Stimulated activated CD4-positive, alpha-beta T cell treated with anti-CD3 and anti-CD28 coated beads, Interleukin-12 subunit alpha, Interleukin-12 subunit beta, amount 100 ng/mL, for 4 hours (primary cell): ENCODE measurements at regions not wholly inside any gene's neighbourhood (a gene's known extent, or its start where the extent isn't known, plus 50 kb on each side); places are given as distances from the start of the nearest gene placed in this dataset.

Experiments
- DNase-seq: peaks from one replicate; pipeline ENCODE4 v3.0.0-alpha.2; 2020

- no peak for DNase-seq
Observed at GRCh38 chr5:68408345-68408871, 192.9 kb downstream of the PIK3R1 start.

- DNase-seq, result no peak
Observed at GRCh38 chr5:68409259-68409658, 193.7 kb downstream of the PIK3R1 start.

- no peak for DNase-seq
Observed at GRCh38 chr5:68411161-68411560, 195.6 kb downstream of the PIK3R1 start.

- DNase-seq, result no peak
Observed at GRCh38 chr5:68415177-68416085, 199.9 kb downstream of the PIK3R1 start.

GRCh38 chr5:68416714-68417113 lies 201.2 kb downstream of the PIK3R1 start:
- no peak for DNase-seq

- no peak for DNase-seq
Observed at GRCh38 chr5:68418201-68418600, 202.6 kb downstream of the PIK3R1 start.

- no peak for DNase-seq
Observed at GRCh38 chr5:68418680-68419079, 203.1 kb downstream of the PIK3R1 start.

- no peak for DNase-seq
Observed at GRCh38 chr5:68419081-68419636, 203.6 kb downstream of the PIK3R1 start.

GRCh38 chr5:68419637-68420452 lies 204.3 kb downstream of the PIK3R1 start:
- DNase-seq, result no peak

- DNase-seq, result no peak
Observed at GRCh38 chr5:68420476-68421344, 205.2 kb downstream of the PIK3R1 start.

GRCh38 chr5:68421485-68422220 lies 206.1 kb downstream of the PIK3R1 start:
- no peak for DNase-seq

- DNase-seq, result no peak
Observed at GRCh38 chr5:68423154-68423811, 207.7 kb downstream of the PIK3R1 start.

GRCh38 chr5:68424799-68425537 lies 209.4 kb downstream of the PIK3R1 start:
- DNase-seq, result no peak

GRCh38 chr5:68426586-68426985 lies 211.0 kb downstream of the PIK3R1 start:
- no peak for DNase-seq

- no peak for DNase-seq
Observed at GRCh38 chr5:68428231-68428811, 212.8 kb downstream of the PIK3R1 start.

GRCh38 chr5:68429510-68429909 lies 214.0 kb downstream of the PIK3R1 start:
- DNase-seq, result no peak

GRCh38 chr5:68430279-68430678 lies 214.7 kb downstream of the PIK3R1 start:
- no peak for DNase-seq

GRCh38 chr5:68431186-68431585 lies 215.6 kb downstream of the PIK3R1 start:
- no peak for DNase-seq

GRCh38 chr5:68431601-68432337 lies 216.2 kb downstream of the PIK3R1 start:
- DNase-seq, result no peak
